Osteocyte (in vitro differentiated cells): ENCODE measurements at regions not wholly inside any gene's neighbourhood (a gene's known extent, or its start where the extent isn't known, plus 50 kb on each side); places are given as distances from the start of the nearest gene placed in this dataset.
A peak's percentile ranks its signal among the peaks of the same experiment; 100 is the strongest.

ENCODE experiments used
- DNase-seq: peaks from one replicate; pipeline ENCODE4 v3.0.0; 2021; ENCODE audit warnings: mixed read lengths; ENCODE audit not compliant: unreplicated experiment; ENCODE audit errors: extremely low spot score
- H3K27ac Mint-ChIP-seq: one replicate; pipeline ENCODE4 v1.8.0; 2021; ENCODE audit warnings: mild to moderate bottlenecking, mixed read lengths; ENCODE audit not compliant: unreplicated experiment
- H3K27me3 Mint-ChIP-seq: one replicate; pipeline ENCODE4 v1.8.0; 2021; ENCODE audit warnings: mixed read lengths; ENCODE audit not compliant: unreplicated experiment
- H3K36me3 Mint-ChIP-seq: one replicate; pipeline ENCODE4 v1.8.0; 2021; ENCODE audit warnings: mixed read lengths; ENCODE audit not compliant: unreplicated experiment
- H3K4me1 Mint-ChIP-seq: one replicate; pipeline ENCODE4 v1.8.0; 2021; ENCODE audit warnings: mixed read lengths; ENCODE audit not compliant: unreplicated experiment
- H3K4me3 Mint-ChIP-seq: one replicate; pipeline ENCODE4 v1.8.0; 2021; ENCODE audit warnings: mild to moderate bottlenecking, moderate library complexity, mixed read lengths; ENCODE audit not compliant: unreplicated experiment
- H3K9me3 Mint-ChIP-seq: one replicate; pipeline ENCODE4 v1.8.0; 2021; ENCODE audit warnings: mixed read lengths; ENCODE audit not compliant: unreplicated experiment
- CTCF ChIP-seq: fragments of 200-600 bp; sonication (generic); IDR thresholded peaks from 2 replicates; pipeline ENCODE4 v1.5.0; 2021; ENCODE audit warnings: antibody characterized with exemption, mild to moderate bottlenecking, moderate library complexity

- no peak for TF ChIP-seq CTCF
- Mint-ChIP-seq H3K27ac (peak overlapping the region; percentile 48), H3K4me3 (no peak overlapping the region)
These were observed 388.5 kb upstream of the SORCS1 start for GRCh38 chr10:107552963-107553362.

GRCh38 chr10:107548301-107548700 lies 383.8 kb upstream of the SORCS1 start:
- H3K36me3 Mint-ChIP-seq, result no peaks in the 10 kb centered on the region
- no peak for DNase-seq
- peaks cover 18% of the 10 kb centered on the region for H3K4me1 Mint-ChIP-seq
- no peak overlapping the region for H3K27ac Mint-ChIP-seq
- no peaks in the 10 kb centered on the region for H3K27me3 Mint-ChIP-seq
- no peak overlapping the region for H3K4me3 Mint-ChIP-seq
- peaks cover 24% of the 10 kb centered on the region for H3K9me3 Mint-ChIP-seq
- no peak for TF ChIP-seq CTCF

More at GRCh38 chr10:107552963-107553362, 388.5 kb upstream of the SORCS1 start:
- no peaks in the 10 kb centered on the region for H3K36me3 Mint-ChIP-seq
- no peak for DNase-seq
- peaks cover 27% of the 10 kb centered on the region for H3K4me1 Mint-ChIP-seq
- H3K9me3 Mint-ChIP-seq, result peaks cover 22% of the 10 kb centered on the region
- H3K27me3 Mint-ChIP-seq, result no peaks in the 10 kb centered on the region

- Mint-ChIP-seq H3K9me3 (peaks cover 24% of the 10 kb centered on the region), H3K4me3 (no peak overlapping the region), H3K27ac (peak overlapping the region; percentile 23), H3K4me1 (peaks cover 9% of the 10 kb centered on the region), H3K36me3 (no peaks in the 10 kb centered on the region), H3K27me3 (no peaks in the 10 kb centered on the region)
- no peak for DNase-seq
- no peak for TF ChIP-seq CTCF
These were observed 382.5 kb upstream of the SORCS1 start for GRCh38 chr10:107546986-107547385.

GRCh38 chr10:107546284-107546683 lies 381.8 kb upstream of the SORCS1 start:
- DNase-seq, result no peak
- no peak overlapping the region for H3K27ac Mint-ChIP-seq

GRCh38 chr10:107545717-107546116 lies 381.2 kb upstream of the SORCS1 start:
- Mint-ChIP-seq H3K27ac (no peak overlapping the region), H3K27me3 (no peaks in the 10 kb centered on the region), H3K4me1 (peaks cover 9% of the 10 kb centered on the region), H3K4me3 (no peak overlapping the region), H3K36me3 (no peaks in the 10 kb centered on the region), H3K9me3 (peaks cover 24% of the 10 kb centered on the region)
- no peak for TF ChIP-seq CTCF
- DNase-seq, result no peak

More at GRCh38 chr10:107546284-107546683, 381.8 kb upstream of the SORCS1 start:
- no peak for TF ChIP-seq CTCF
- Mint-ChIP-seq H3K4me3 (no peak overlapping the region), H3K9me3 (peaks cover 24% of the 10 kb centered on the region), H3K36me3 (no peaks in the 10 kb centered on the region), H3K4me1 (peaks cover 9% of the 10 kb centered on the region), H3K27me3 (no peaks in the 10 kb centered on the region)
